AG08395 (cell line): ENCODE measurements at regions not wholly inside any gene's neighbourhood (a gene's known extent, or its start where the extent isn't known, plus 50 kb on each side); places are given as distances from the start of the nearest gene placed in this dataset.
"Not testable (repeated sequence)": the region's sequence is repeated elsewhere in the genome, so short reads cannot be mapped to it uniquely, and the experiment has no call there.

Experiments used
- DNase-seq: peaks from one replicate; pipeline ENCODE4 v3.0.0; 2012; ENCODE audit warnings: mixed read lengths, low spot score

DNA sequence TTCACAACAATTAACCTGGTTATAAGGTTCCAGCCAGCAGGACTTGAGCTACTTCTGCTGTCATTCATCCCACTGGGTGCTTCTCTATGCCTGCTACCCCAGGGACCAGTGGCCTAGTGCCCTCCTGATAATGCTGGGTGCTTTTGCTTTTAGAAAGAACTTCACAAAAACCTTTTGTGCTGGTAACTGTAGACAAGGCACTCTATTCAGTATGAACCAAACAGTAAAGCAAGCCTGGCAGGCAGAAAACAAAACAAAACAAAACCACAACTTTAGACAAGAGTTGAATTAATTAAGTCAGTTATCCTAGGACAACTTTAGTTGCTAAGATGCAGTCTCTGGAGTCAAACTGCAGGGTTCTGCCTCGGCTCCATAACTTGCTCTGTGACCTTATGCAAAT, 61.9 kb upstream of the ADGRL2 start:
- DNase-seq, result no peak

DNA sequence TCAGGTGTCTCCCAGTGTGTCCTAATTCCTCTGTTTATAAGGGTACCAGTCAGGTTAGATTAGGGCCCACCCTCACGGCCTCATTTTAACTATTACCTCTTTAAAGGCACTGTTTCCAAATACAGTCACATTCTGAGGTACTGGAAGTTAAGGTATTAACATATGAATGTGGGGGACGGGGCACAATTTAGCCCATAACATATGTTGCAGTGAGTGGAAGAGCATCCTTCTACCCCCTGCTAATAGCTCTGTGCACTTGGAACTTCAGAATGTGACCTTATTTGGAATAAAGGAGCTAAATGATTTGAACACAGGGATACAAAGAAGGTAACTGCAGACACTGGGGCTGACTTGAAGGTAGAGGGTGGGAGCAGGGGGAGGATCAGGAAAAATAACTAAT, 67.3 kb upstream of the ADGRL2 start:
- no peak for DNase-seq

DNA sequence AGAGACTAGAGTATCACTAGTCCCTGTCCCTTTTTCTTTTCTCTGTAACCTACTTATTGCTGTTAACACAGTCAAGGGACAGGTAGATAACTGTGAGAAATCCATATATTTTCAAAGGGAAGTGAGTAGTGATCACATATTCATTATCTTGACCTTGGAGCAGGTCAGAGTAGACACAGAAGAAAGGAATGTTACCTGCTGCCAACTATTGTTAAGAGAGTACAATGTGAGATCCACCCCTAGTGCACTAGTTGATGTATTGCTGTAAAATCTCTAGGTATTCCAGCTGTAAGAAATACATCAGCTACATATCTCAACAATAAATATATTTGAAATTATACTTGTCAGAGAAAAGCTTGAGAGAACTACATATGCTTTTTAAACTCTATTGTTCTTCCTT, 68.7 kb upstream of the ADGRL2 start:
- DNase-seq, result no peak

DNA sequence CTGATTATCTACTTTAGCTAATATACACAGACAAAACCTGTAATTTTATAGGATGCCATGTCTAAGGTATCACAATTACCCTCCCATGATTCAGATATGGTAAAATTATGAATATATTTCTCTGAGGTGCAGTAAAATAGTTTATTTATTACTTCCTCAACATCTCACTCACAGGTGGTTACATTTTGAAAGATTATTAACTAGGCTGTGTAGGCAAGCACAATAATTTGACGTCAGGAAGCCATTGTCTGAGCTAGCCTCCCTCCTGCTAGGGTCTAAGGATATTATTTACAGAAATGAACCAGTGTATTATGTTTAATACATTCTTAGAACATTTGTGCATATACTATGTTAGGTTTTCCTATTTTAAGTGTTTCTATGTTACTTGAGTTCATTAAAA, 69.9 kb upstream of the ADGRL2 start:
- DNase-seq, result no peak

DNA sequence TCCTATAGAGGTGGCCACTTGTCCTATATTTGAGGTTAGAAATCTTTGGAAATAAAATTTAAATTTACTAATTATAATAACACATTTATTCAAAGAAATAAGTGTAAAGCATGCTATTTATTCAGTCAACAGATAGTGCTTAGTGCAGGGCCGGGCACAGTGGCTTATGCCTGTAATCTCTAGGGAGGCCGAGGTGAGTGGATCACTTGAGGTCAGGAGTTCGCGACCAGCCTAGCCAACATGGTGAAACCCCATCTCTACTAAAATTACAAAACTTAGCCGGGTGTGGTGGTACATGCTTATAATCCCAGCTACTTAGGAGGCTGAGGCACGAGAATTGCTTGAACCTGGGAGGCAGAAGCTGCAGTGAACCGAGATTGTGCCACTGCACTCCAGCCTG, 70.4 kb upstream of the ADGRL2 start:
- DNase-seq, result not testable (repeated sequence)

DNA sequence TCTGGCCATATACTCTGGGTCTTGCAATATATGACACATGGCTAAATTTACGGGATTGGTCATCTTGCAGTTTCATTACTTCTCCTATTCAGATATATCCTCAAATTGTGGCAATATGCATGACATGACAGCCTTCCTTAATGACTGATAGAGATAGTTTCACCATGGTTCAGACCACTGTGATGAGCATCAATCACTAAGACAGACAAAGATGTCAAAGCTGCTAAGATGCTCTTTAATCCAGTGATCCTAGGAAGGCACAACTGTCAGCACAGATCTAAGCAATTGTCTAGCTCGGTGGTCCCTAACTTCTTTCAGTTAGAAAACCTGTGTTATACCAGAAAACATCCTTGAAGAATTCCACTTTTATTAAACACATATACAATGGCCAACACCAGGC, 70.9 kb upstream of the ADGRL2 start:
- no peak for DNase-seq

DNA sequence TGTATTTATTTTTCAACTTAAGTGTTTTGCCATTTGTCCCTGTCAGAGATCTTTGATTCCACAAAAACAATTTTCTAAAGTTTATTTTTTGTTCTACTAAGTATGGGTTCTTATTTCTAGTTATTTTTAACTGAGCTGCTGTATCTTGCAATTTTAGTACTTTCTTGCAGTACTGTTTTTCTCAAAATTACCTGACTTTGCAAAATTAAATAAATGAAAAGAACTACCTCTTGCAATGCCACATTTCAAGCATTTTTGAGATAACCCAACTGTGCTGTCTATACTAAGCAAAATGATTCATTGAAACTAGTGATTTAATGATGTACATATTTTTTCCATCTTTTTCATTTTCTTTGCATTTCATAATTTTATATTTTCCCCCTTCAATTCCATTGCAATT, 71.5 kb upstream of the ADGRL2 start:
- DNase-seq, result no peak

DNA sequence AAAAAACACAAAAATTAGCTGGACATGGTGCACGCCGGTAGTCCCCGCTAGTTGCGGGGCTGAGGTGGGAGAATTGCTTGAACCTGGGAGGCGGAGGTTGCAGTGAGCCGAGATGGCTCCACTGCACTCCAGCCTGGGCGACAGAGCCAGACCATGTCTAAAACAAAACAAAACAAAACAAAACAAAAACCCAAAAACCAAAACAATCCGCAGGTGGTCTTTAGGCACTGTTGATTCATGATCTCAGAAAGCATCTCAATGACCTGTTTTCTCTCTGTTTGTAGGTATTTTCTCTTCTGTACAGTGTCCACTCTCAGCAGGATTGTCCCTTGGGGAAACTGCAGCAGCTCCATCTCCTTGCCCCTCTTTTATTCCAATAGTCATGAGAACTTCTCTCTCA, 74.9 kb upstream of the ADGRL2 start:
- no peak for DNase-seq

DNA sequence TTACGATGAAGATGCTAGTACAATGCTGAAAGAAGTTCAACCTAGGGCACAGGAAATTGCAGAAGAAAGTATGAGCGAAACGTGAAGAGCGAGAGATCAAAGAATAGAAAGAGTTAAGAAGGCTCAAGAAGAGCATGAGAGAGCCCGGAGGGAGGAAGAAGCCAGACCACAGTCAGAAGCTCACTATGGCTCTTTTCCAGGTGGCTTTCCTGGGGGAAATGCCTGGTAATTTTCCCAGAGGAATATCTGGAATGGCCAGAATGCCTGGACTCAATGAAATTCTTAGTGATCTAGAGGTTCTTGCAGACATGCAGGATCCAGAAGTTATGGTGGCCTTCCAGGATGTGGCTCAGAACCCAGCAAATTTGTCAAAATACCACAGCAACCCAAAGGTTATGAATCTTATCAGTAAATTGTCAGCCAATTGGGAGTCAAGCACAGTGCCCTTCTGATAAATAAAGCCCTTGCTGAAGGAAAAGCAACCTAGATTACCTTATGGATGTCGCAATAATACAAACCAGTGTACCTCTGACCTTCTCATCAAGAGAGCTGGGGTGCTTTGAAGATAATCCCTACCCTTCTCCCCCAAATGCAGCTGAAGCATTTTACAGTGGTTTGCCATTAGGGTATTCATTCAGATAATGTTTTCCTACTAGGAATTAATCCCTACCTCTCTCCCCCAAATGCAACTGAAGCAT, 78.0 kb upstream of the ADGRL2 start:
- DNase-seq, result not testable (repeated sequence)

DNA sequence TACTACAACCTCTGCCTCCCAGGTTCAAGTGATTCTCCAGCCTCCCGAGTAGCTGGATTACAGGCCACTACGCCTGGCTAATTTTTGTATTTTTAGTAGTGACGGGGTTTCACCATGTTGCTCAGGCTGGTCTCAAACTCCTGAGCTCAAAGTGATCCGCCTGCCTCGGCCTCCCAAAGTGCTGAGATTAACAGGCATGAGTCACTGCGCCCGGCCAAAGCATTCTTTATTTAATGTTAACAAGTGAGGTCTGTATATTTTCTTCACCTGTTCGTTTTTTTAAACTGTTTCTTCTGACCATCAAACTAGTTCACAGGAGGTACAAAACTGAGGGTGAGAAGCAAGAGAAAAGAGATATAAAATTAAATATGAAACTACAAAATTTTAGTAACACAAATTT, 80.5 kb upstream of the ADGRL2 start:
- DNase-seq, result not testable (repeated sequence)

DNA sequence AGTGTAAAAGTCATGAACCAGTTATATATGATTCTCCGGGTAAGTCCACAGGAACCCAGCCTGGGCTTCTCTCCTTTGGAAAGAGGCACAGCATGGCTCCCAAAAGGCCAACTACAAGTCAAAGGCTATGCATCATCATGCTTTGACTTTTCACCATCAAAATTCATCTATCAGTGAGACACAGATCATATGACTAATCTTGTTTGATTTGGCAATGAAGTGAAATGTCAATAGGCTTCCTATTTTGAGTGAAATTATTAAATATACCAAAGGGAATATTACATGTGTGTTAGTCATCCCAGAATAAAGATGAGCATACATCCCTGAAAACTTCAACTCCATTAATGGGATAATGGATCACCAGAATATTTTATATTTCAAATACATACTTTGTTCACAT, 83.5 kb upstream of the ADGRL2 start:
- no peak for DNase-seq

DNA sequence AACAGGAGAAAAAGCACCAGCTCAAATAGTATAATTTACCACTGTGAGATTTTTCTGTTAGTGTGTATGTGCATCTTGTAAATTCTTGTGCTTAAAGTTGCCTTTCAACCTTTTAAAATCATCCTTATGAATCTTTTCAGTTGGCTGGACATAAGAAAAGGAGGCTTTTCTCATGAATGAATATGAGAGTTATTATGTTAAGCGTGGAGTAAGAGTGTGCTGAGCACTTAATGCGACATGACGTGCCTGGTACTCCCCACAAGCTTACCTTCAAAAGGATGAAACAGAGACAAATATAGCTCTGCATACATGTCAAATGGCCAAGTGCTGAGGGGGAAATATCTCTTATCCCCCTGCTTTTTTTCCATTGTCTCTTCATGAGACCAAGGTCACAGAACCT, 85.3 kb upstream of the ADGRL2 start:
- DNase-seq, result no peak

DNA sequence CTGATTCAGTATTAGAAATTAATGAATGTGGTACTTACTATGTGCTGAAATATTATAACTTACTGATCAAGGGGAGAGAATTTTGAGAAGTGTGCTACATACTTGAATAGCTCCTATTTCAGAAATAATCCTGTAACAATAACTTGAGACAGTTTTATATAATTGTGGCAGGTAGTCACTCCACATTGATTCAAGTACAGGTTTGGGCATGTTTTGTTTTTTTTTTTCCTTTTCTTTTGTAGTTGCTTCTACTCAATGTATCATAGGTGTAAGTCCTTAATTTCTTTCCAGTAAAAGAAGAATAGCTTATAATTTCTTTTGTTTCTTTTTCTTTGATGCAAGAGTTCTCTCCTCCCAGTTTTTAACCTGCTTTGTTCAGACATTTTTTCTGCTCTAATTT, 86.1 kb upstream of the ADGRL2 start:
- no peak for DNase-seq

DNA sequence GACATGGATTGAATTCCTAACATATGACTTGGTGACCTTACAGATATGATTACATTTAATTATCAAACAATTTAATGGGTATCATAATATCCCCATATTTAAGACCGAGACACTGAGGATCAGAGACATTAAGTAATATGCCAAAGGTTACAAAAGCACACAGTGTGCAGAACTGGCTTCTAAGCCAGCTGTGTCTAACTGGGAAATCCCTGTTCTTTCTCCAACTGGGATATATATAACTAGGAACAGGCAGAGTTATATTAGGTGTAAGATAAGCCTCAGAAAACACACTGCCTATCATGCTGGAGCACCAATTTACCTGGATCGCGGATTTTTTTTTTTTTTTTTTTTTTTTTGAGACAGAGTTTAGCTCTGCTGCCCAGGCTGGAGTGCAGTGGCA, 88.3 kb upstream of the ADGRL2 start:
- no peak for DNase-seq

DNA sequence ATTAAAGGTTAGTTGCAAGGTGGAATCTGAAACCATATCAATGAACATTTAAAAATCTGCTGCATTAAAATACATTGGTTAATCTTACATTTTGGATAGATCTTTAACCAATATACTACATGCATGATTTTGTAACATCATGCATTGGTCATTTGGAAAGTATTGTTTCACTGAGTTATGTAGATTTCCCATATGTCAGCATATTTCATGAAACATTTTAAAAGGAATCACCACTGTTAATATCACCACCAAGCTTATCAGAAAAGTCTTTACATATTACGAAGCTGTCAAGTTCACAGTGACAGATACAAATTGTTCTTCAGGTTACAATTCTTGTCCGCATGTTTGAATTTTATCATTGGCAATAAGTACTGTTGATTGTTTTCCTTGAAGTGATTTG, 89.9 kb upstream of the ADGRL2 start:
- DNase-seq, result no peak

DNA sequence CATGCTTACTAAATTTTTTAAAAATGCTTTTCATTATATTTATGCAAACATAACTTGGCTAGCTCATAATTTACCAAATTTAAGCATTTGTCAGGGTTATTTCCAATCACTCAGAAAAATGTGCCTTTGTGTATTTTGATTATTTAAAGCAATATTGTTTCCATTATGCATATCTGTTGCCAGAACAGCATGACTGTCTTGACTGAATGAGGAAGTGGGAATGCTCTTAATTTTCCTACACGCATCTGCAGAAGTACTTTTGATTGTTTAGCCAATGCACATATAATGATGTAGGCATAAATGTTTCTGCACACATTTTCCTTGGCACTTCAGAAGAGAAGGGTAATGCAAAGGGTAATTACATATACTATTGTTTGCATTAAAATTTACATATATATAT, 92.5 kb upstream of the ADGRL2 start:
- no peak for DNase-seq

DNA sequence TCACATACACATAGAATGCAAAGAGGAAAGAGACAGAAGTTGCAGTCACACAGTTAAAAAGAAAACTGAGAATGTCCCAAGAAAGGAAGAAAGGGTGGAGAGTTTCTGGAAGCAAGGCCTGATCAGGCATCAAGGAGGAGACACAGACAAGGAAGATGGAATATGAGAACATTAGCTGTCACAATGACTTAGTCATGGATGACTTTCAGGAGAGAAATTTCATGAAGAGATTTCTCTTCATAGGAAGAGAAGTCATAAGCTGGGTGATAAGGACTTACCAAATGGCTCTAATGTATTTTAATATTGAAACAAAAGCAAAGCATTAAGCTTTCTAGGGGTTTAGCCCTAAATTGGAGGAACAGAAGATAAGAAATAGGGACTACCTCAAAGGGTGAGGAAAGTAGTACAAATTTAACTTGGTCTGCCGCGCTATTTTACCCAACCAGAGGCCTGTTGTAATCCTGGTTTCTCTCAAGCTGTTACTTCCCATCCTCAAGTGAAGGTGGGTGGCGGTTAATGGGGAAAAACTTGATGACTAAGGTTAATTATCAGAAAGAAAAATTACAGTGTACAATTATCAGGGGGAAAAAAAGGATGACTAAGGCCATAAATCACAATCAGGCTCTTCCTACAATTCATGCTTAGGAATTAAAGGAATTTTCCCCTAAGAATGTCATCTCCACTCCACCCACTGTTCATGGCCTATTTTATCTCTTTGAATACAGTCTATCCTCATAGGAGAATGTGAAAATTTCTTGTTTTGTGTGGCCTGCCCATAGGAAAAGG, 93.9 kb upstream of the ADGRL2 start:
- DNase-seq, result peak; percentile 54

DNA sequence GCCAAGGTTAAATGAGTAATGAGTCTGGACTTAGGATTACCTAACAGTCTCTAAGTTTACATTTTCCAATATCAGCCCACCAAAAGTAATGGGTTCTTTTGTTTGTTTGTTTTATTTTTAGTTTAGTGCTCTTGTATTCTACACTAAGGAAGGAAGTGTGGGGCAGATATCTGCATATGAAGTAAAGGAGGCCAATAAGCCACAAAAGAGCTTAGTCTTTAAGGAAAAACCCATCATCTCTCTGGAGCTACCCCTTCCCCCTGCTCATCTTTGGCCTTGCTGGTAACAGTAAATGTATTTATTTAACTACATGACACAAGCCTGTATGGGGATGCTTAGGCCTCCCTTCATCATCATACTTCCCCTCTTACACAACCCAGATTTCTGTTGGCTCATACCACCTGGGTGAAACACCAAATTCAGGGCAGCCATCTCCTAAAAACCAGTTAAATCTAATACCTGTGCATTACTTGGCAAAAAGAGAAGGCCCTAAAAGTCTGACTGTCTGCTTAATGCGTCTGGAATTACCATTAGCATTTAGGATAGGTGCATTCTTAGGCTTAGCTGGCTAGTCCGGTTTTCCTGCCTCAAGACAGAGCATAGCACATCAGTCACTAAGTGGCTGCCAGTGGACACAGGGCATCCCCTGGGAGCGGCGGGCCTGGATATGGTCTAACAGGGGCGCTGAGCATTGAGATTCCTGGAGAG, 96.8 kb upstream of the ADGRL2 start:
- DNase-seq, result no peak

DNA sequence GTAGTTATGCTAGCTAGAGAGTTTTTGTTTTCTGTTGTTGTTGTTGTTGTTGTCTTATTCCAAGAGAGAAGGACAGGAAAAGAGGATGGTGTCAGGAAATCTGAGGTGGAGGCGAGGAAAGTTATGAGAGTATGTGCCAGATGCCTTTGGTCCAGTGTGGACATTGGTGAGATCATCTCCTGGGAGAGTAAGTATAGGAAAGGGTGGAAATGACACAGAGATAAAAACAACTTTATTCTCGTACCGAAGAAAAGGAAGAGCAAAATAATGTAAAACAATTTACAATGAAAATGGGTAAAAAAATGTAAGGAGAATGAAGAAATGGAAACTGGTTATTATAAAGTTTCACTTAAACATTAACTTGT, 97.4 kb upstream of the ADGRL2 start:
- peak; percentile 33 for DNase-seq

DNA sequence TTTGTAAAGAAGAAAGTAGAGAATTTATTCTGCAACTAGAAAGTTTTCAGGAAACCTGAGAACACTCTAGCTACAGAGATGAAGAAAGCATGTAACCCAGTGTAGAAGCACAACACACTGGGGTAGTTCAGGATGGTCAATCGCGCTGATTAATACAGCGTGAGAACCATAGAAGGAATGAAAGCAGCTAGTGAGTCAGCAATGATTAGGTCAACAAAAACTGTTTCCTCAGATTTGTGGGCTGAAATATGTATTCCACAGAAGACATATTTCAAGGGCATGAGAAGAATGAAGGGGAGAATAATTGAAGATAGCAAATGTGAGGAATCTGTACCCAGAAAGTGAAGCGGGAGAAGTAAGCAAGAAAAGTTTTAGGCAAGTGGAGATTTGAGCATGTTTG, 97.8 kb upstream of the ADGRL2 start:
- DNase-seq, result peak; percentile 53

DNA sequence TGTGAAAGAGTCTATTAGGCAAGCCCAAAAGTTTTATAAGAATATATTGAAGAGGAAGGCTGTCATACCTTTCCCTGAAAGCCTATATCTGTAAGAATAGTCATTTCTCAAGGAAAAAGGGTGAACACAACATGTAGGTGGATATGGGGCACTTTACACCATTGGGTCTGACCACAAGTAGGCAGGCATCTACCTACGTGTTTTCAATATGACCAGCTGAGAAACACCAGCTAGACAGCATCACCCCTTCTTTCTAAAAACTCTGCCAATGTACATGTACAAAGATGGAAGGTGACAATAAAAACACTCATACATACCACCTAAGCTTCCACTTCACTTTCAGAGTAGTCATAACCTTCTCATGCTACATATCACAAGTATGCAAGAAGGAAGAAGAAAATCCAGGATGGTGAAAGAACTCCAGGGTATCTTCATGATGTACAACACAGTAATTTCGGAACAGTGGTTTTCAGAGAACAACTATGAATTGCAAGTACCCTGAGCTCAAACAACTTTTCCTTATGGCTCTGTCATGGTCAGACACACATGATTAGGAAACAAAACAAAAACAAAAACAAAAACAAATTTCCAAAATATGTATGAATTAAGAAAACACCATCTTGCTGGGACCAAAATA, 98.5 kb upstream of the ADGRL2 start:
- no peak for DNase-seq

DNA sequence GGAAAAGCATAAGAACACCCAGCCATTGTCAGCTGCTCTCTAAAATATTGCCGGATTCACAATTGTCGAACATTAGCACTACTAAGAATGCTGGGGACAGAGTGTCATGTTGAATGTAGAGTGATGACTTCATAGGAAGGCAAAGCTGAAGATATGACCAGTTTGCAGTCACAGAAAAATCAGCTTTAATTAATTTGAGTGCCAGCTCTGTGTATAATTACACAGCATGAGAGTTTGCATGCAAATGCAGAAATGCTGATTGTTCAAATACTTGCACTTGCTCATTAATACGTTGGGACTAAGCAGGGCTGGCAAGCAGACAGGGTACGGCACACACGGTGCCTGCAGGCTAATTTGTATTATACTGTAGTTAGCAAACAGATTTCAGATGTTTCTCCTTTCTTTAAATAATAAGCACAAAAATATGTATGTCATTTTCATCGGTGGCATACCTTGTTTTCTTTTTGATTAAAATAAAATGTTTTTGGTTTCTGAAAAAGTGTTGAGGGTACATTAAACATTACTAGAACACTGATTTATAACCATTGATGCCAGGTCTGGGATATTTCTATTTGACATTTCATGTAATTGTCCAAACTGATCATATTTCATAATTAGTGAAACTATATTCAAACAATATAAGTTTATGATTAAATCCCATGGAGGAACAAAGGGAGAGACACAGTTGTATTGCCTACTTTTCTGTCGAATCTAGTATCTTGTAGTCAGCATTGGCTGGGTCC, 99.8 kb upstream of the ADGRL2 start:
- DNase-seq, result no peak
